ENCODE measurements at regions not wholly inside any gene's neighbourhood (a gene's known extent, or its start where the extent isn't known, plus 50 kb on each side); places are given as distances from the start of the nearest gene placed in this dataset.

- Histone ChIP-seq H3K27me3 (ENCODE audit: low read length) (peaks cover 3% of the 10 kb centered on the region; the same call in 1 of the 2 replicates), H3K4me3 (ENCODE audit: low read length) (no peak overlapping the region), H3K9ac (ENCODE audit: low read length) (no peak overlapping the region), H2AFZ (ENCODE audit: low read length) (no peak overlapping the region), H3K9me2 (replicated peaks; ENCODE audit: low read length) (no peaks in the 10 kb centered on the region), H3K4me1 (ENCODE audit: insufficient read depth, low read length) (no peaks in the 10 kb centered on the region), H3F3A (ENCODE audit: low read length, unreplicated experiment) (no peaks in the 10 kb centered on the region), H3K9me3 (ENCODE audit: low read length) (no peaks in the 10 kb centered on the region), H4K20me1 (ENCODE audit: low read length) (no peaks in the 10 kb centered on the region), H3K27ac (ENCODE audit: low read length) (no peak overlapping the region), H3K36me3 (ENCODE audit: low read depth, low read length) (no peaks in the 10 kb centered on the region), H3K79me2 (ENCODE audit: low read length) (no peaks in the 10 kb centered on the region), H3K4me2 (ENCODE audit: low read length) (no peak overlapping the region)
- no peak for ATAC-seq
- no peak for TF ChIP-seq EZH2phosphoT487 (IDR thresholded peaks at IDR 0.05; ENCODE audit: borderline replicate concordance, low read length)
- TF ChIP-seq EZH2 (IDR thresholded peaks at IDR 0.05; ENCODE audit: low read length, unreplicated experiment): no peak
- TF ChIP-seq CTCF (conservative IDR thresholded peaks at IDR 0.05; ENCODE audit: low read depth, low read length): no peak
- POLR2A ChIA-PET (ENCODE audit: unreplicated experiment): no interaction called here
- CTCF ChIA-PET: no interaction called here
- intact Hi-C loops (cut with micrococcal nuclease): no loop called here
- no TSS peak for BruUV-seq (replicated peaks)
- DNase-seq: no peak
Measured at GRCh38 chr15:47288794-47289193, 428.5 kb upstream of the SEMA6D start.

- no peaks in the 10 kb centered on the region for H4K20me1 ChIP-seq (ENCODE audit: low read length)
- H3K9ac ChIP-seq (ENCODE audit: low read length): no peak overlapping the region
- no peak overlapping the region for H2AFZ ChIP-seq (ENCODE audit: low read length)
- H3K9me2 ChIP-seq (replicated peaks; ENCODE audit: low read length): no peaks in the 10 kb centered on the region
- no TSS peak for BruUV-seq (replicated peaks)
- H3K9me3 ChIP-seq (ENCODE audit: low read length): no peaks in the 10 kb centered on the region
- ATAC-seq (no peak), DNase-seq (no peak)
- peaks cover 3% of the 10 kb centered on the region; the same call in 1 of the 2 replicates for H3K27me3 ChIP-seq (ENCODE audit: low read length)
- intact Hi-C loops (cut with micrococcal nuclease): loop anchor here (5.0 kb wide), 1 partner anchor 133 kb away; no protein-coding TSS in a partner anchor
- H3K4me1 ChIP-seq (ENCODE audit: insufficient read depth, low read length): no peaks in the 10 kb centered on the region
- H3K27ac ChIP-seq (ENCODE audit: low read length): no peak overlapping the region
- H3K79me2 ChIP-seq (ENCODE audit: low read length): no peaks in the 10 kb centered on the region
- H3K36me3 ChIP-seq (ENCODE audit: low read depth, low read length): no peaks in the 10 kb centered on the region
- ChIA-PET POLR2A (ENCODE audit: unreplicated experiment) (interaction anchor here (0.6 kb wide), 1 partner anchor 71 kb away, joined by 10 read pairs; no protein-coding TSS in a partner anchor), CTCF (no interaction called here)
- TF ChIP-seq EZH2phosphoT487 (IDR thresholded peaks at IDR 0.05; ENCODE audit: borderline replicate concordance, low read length): no peak
- TF ChIP-seq EZH2 (IDR thresholded peaks at IDR 0.05; ENCODE audit: low read length, unreplicated experiment): no peak
- no peak for TF ChIP-seq CTCF (conservative IDR thresholded peaks at IDR 0.05; ENCODE audit: low read depth, low read length)
- no peak overlapping the region for H3K4me2 ChIP-seq (ENCODE audit: low read length)
- H3F3A ChIP-seq (ENCODE audit: low read length, unreplicated experiment): no peaks in the 10 kb centered on the region
- H3K4me3 ChIP-seq (ENCODE audit: low read length): no peak overlapping the region
Measured at GRCh38 chr15:47289656-47290055, 427.6 kb upstream of the SEMA6D start.

GRCh38 chr15:47291767-47292166, 425.5 kb upstream of the SEMA6D start:
- ATAC-seq (no peak), DNase-seq (no peak)
- no peaks in the 10 kb centered on the region for H3K9me3 ChIP-seq (ENCODE audit: low read length)
- no peaks in the 10 kb centered on the region for H3K4me1 ChIP-seq (ENCODE audit: insufficient read depth, low read length)
- TF ChIP-seq EZH2phosphoT487 (IDR thresholded peaks at IDR 0.05; ENCODE audit: borderline replicate concordance, low read length) (no peak), CTCF (conservative IDR thresholded peaks at IDR 0.05; ENCODE audit: low read depth, low read length) (no peak), EZH2 (IDR thresholded peaks at IDR 0.05; ENCODE audit: low read length, unreplicated experiment) (no peak)
- no peak overlapping the region for H2AFZ ChIP-seq (ENCODE audit: low read length)
- H3K4me3 ChIP-seq (ENCODE audit: low read length): no peak overlapping the region
- H3K36me3 ChIP-seq (ENCODE audit: low read depth, low read length): no peaks in the 10 kb centered on the region
- intact Hi-C loops (cut with micrococcal nuclease): loop anchor here (5.0 kb wide), 1 partner anchor 131 kb away; no protein-coding TSS in a partner anchor
- no TSS peak for BruUV-seq (replicated peaks)
- no peaks in the 10 kb centered on the region for H4K20me1 ChIP-seq (ENCODE audit: low read length)
- POLR2A ChIA-PET (ENCODE audit: unreplicated experiment): no interaction called here
- no peaks in the 10 kb centered on the region for H3F3A ChIP-seq (ENCODE audit: low read length, unreplicated experiment)
- CTCF ChIA-PET: no interaction called here
- H3K27ac ChIP-seq (ENCODE audit: low read length): no peak overlapping the region
- H3K79me2 ChIP-seq (ENCODE audit: low read length): no peaks in the 10 kb centered on the region
- H3K9ac ChIP-seq (ENCODE audit: low read length): no peak overlapping the region
- no peaks in the 10 kb centered on the region for H3K9me2 ChIP-seq (replicated peaks; ENCODE audit: low read length)
- H3K4me2 ChIP-seq (ENCODE audit: low read length): no peak overlapping the region
- 0 out of 2 replicates have a peak, but pooled peaks cover 3% of the 10 kb centered on the region for H3K27me3 ChIP-seq (ENCODE audit: low read length)

All from PC-3 (cell line).